IMR-90 (cell line): ENCODE measurements at regions not wholly inside any gene's neighbourhood (a gene's known extent, or its start where the extent isn't known, plus 50 kb on each side); places are given as distances from the start of the nearest gene placed in this dataset.

Experiments
- ATAC-seq: fragments of 200-7000 bp; cut with Tn5 transposase; 2 replicates; pipeline ENCODE4 v1.9.1; 2020; ENCODE audit warnings: low read depth, mild to moderate bottlenecking, moderate library complexity
- BruUV-seq: library from RNA; stranded (reverse); fragments of 400-500 nt; replicated peaks from 2 replicates; lab custom pipeline; 2021; lab: Mats Ljungman, UMichigan
- CTCF ChIA-PET: fragments of 300-600 bp; formaldehyde crosslinking; extraction: SDS; loops from one replicate; lab custom pipeline; 2021; ENCODE audit warnings: antibody characterized with exemption; lab: Yijun Ruan, JAX
- POLR2A ChIA-PET: fragments of 300-600 bp; sonication (Branson Sonifier 250); formaldehyde crosslinking; loops from one replicate; lab custom pipeline; 2022; ENCODE audit warnings: antibody characterized with exemption; ENCODE audit not compliant: unreplicated experiment; lab: Charles Lee
- DNase-seq: peaks from one replicate; pipeline ENCODE4 v3.0.0; 2013
- H2AFZ ChIP-seq: replicated peaks from 2 replicates; pipeline ENCODE3; 2013; ENCODE audit warnings: low read length, mild to moderate bottlenecking; ENCODE audit not compliant: poor library complexity
- H2AK5ac ChIP-seq: 2 replicates; pipeline ENCODE4 v1.6.1; 2013; ENCODE audit warnings: low read depth, low read length, inconsistent platforms
- H2AK9ac ChIP-seq: replicated peaks from 2 replicates; pipeline ENCODE3; 2013; ENCODE audit warnings: mild to moderate bottlenecking, low read depth, low read length, moderate library complexity; ENCODE audit not compliant: poor library complexity
- H2BK120ac ChIP-seq: 2 replicates; pipeline ENCODE4 v1.6.1; 2013; ENCODE audit warnings: low read depth, low read length, inconsistent platforms
- H2BK15ac ChIP-seq: 3 replicates; pipeline ENCODE4 v1.6.1; 2013; ENCODE audit warnings: low read depth, low read length, inconsistent platforms
- H2BK20ac ChIP-seq: 2 replicates; pipeline ENCODE4 v1.6.1; 2013; ENCODE audit warnings: low read depth, mild to moderate bottlenecking, inconsistent platforms, low read length, moderate library complexity
- H2BK5ac ChIP-seq: 2 replicates; pipeline ENCODE4 v1.6.1; 2013; ENCODE audit warnings: mild to moderate bottlenecking, low read depth, low read length, inconsistent platforms; ENCODE audit not compliant: poor library complexity, severe bottlenecking
- H3K14ac ChIP-seq: replicated peaks from 2 replicates; pipeline ENCODE4 v1.6.1; 2013; ENCODE audit warnings: low read depth, low read length, inconsistent platforms
- H3K18ac ChIP-seq: 2 replicates; pipeline ENCODE4 v1.6.1; 2013; ENCODE audit warnings: low read depth, low read length, control low read depth
- H3K23ac ChIP-seq: 2 replicates; pipeline ENCODE4 v1.6.1; 2013; ENCODE audit warnings: low read depth, low read length, inconsistent platforms
- H3K27ac ChIP-seq: 2 replicates; pipeline ENCODE4 v1.5.1; 2013; ENCODE audit warnings: mild to moderate bottlenecking, control low read depth, low read length; ENCODE audit not compliant: insufficient read depth
- H3K27me3 ChIP-seq: 2 replicates; pipeline ENCODE4 v1.6.1; 2013; ENCODE audit warnings: low read length; ENCODE audit not compliant: control insufficient read depth, insufficient read depth
- H3K36me3 ChIP-seq: 2 replicates; pipeline ENCODE4 v1.6.1; 2013; ENCODE audit warnings: low read length, mixed read lengths; ENCODE audit not compliant: control insufficient read depth, insufficient read depth
- H3K4ac ChIP-seq: 2 replicates; pipeline ENCODE4 v1.6.1; 2013; ENCODE audit warnings: low read depth, low read length, inconsistent platforms
- H3K4me1 ChIP-seq: 2 replicates; pipeline ENCODE4 v1.6.1; 2013; ENCODE audit warnings: low read length, mixed read lengths; ENCODE audit not compliant: control insufficient read depth, insufficient read depth
- H3K4me2 ChIP-seq: 2 replicates; pipeline ENCODE4 v1.6.1; 2013; ENCODE audit warnings: low read depth, mild to moderate bottlenecking, control low read depth, low read length, moderate library complexity
- H3K4me3 ChIP-seq: 2 replicates; pipeline ENCODE4 v1.5.1; 2013; ENCODE audit warnings: low read depth, mild to moderate bottlenecking, control low read depth, low read length, moderate library complexity; ENCODE audit not compliant: insufficient read depth
- H3K56ac ChIP-seq: 2 replicates; pipeline ENCODE4 v1.6.1; 2013; ENCODE audit warnings: low read length, inconsistent platforms; ENCODE audit not compliant: insufficient read depth; ENCODE audit errors: extremely low read depth
- H3K79me1 ChIP-seq, 2 experiments: 2 replicates each; pipeline ENCODE4 v1.6.1; 2013; ENCODE audit warnings: low read length in 2 of 2, inconsistent platforms in 1 of 2, low read depth in 1 of 2
- H3K9ac ChIP-seq: 2 replicates; pipeline ENCODE4 v1.6.1; 2013; ENCODE audit warnings: low read depth, low read length, control low read depth
- H3K9me1 ChIP-seq: 2 replicates; pipeline ENCODE4 v1.6.1; 2013; ENCODE audit warnings: low read length, inconsistent platforms; ENCODE audit not compliant: insufficient read depth
- H3K9me3 ChIP-seq: 2 replicates; pipeline ENCODE4 v1.6.1; 2013; ENCODE audit warnings: low read length; ENCODE audit not compliant: control insufficient read depth, insufficient read depth
- H4K20me1 ChIP-seq: 2 replicates; pipeline ENCODE4 v1.6.1; 2013; ENCODE audit warnings: low read length, inconsistent platforms; ENCODE audit not compliant: insufficient read depth
- H4K5ac ChIP-seq: 2 replicates; pipeline ENCODE4 v1.6.1; 2013; ENCODE audit warnings: mild to moderate bottlenecking, low read depth, low read length, control low read depth
- H4K8ac ChIP-seq, 2 experiments: 2 replicates each; pipeline ENCODE4 v1.6.1; 2013; ENCODE audit warnings: low read depth in 2 of 2, low read length in 2 of 2, control low read depth in 1 of 2, inconsistent platforms in 1 of 2
- H4K91ac ChIP-seq: 2 replicates; pipeline ENCODE4 v1.6.1; 2013; ENCODE audit warnings: low read depth, low read length, inconsistent platforms; ENCODE audit not compliant: insufficient read depth
- CEBPB ChIP-seq: IDR thresholded peaks from 2 replicates; pipeline ENCODE4 v1.6.1; 2012; ENCODE audit warnings: low read depth, low read length, improper control_type of control experiment
- MAFK ChIP-seq: IDR thresholded peaks from 2 replicates; pipeline ENCODE4 v1.6.1; 2012; ENCODE audit warnings: low read depth, low read length, improper control_type of control experiment
- WGBS, 2 experiments: methylation state at CpG; one replicate each; pipeline versions ENCODE4 v1.1.5 to v1.1.7; 2013; ENCODE audit warnings: missing lambda C conversion rate in 2 of 2; ENCODE audit not compliant: insufficient read length in 1 of 2; ENCODE audit errors: extremely low coverage in 2 of 2; 5-methylcytosine and 5-hydroxymethylcytosine counted together
- dilution Hi-C: fragments of 300-500 bp; cut with HindIII; formaldehyde crosslinking; loops from one replicate; pipeline ENCODE4 v1.14.3; 2018; ENCODE audit warnings: low sequenced_read_pairs; ENCODE audit not compliant: unreplicated experiment
- in situ Hi-C: fragments of 300-500 bp; cut with MboI; formaldehyde crosslinking; loops from 3 replicates; pipeline ENCODE4 v1.14.3; 2019; ENCODE audit warnings: low sequenced_read_pairs, inconsistent platforms, mixed read lengths
- intact Hi-C: fragments of 100-400 bp; cut with micrococcal nuclease; formaldehyde crosslinking; loops from 2 replicates; pipeline ENCODE4 v1.10.0; 2022

DNA sequence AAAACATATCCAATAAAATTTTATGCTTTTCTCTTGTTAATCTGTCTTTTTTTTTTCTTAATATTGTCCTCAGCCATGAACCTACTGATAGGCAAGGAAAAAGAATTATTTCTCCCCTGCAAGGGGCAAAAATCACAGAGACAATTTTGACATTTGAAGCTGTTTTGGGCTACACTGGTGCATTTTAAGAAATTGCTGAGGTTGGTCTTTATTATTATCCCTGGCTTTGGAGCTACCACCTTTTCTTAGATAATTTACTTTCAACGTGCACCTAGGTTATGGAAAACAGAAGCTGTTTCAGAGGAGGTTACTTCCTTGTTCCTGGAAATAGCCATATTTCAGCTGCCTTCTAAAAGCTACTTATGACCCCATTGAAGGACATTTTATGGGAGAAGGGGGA is 195.5 kb upstream of the KYNU start:
- Histone ChIP-seq H2BK15ac (no peak overlapping the region), H3K27ac (no peak overlapping the region), H3K9me1 (no peaks in the 10 kb centered on the region), H3K79me1 (no peaks in the 10 kb centered on the region), H3K36me3 (no peaks in the 10 kb centered on the region), H3K56ac (no peak overlapping the region), H2BK120ac (no peak overlapping the region), H3K18ac (no peak overlapping the region), H3K23ac (no peak overlapping the region), H3K27me3 (no peaks in the 10 kb centered on the region), H3K4me3 (no peak overlapping the region), H4K5ac (no peak overlapping the region), H2BK20ac (no peak overlapping the region), H3K4me1 (peaks cover 2% of the 10 kb centered on the region; the same call in 1 of the 2 replicates), H4K8ac (no peak overlapping the region), H4K91ac (no peak overlapping the region), H3K9me3 (no peaks in the 10 kb centered on the region), H4K20me1 (no peaks in the 10 kb centered on the region), H2BK5ac (no peak overlapping the region), H2AK5ac (no peak overlapping the region), H3K9ac (no peak overlapping the region), H3K4me2 (no peak overlapping the region), H3K4ac (no peak overlapping the region), H2AK9ac (no peak overlapping the region), H2AFZ (no peak overlapping the region), H3K14ac (no peak overlapping the region)
- TF ChIP-seq MAFK: 0 out of 2 replicates have a peak, but pooled peaks have one; percentile 4
- TF ChIP-seq CEBPB: no peak
- dilution Hi-C loops: no loop called here
- intact Hi-C loops: loop anchor here (1.0 to 2.0 kb wide), 2 partner anchors 298 to 307 kb away; no protein-coding TSS in a partner anchor
- WGBS, 2 experiments: no CpG with 5 or more reads among the region's 1 CpG
- no TSS peak for BruUV-seq
- CTCF ChIA-PET: interaction anchor here (1.0 to 2.5 kb wide), 7 partner anchors 11 to 307 kb away, joined by 3 to 17 read pairs (median 4); partner anchors contain the start of gene KYNU
- ATAC-seq (no peak), DNase-seq (no peak)
- POLR2A ChIA-PET: no interaction called here
- in situ Hi-C loops: loop anchor here (5.0 kb wide), 1 partner anchor 300 kb away; no protein-coding TSS in a partner anchor
